Heart right ventricle (tissue), 16 donors: ENCODE measurements at regions not wholly inside any gene's neighbourhood (a gene's known extent, or its start where the extent isn't known, plus 50 kb on each side); places are given as distances from the start of the nearest gene placed in this dataset.

Experiments
- ATAC-seq, 8 donors: fragments of 200-7000 bp; cut with Tn5 transposase; one replicate each; pipeline ENCODE4 v1.9.1; 2020; ENCODE audit warnings: mild to moderate bottlenecking in 8 of 8, moderate library complexity in 8 of 8, moderate number of reproducible peaks in 1 of 8
- DNase-seq, 2 donors: peaks; one replicate each; pipeline ENCODE4 v3.0.0-alpha.2; 2020
- H3K27ac ChIP-seq, 10 donors: fragments of 200-600 bp; sonication (generic) in 2 of 10; one replicate each; pipeline versions ENCODE4 v1.5.0 to v1.8.0; 2020 to 2022; ENCODE audit warnings: mild to moderate bottlenecking in 3 of 10
- H3K27me3 ChIP-seq, 7 donors: fragments of 200-600 bp; one replicate each; pipeline ENCODE4 v1.8.0; 2021 to 2022; ENCODE audit warnings: mild to moderate bottlenecking in 2 of 7
- H3K36me3 ChIP-seq, 9 donors: fragments of 200-600 bp; sonication (generic) in 1 of 9; one replicate each; pipeline versions ENCODE4 v1.5.0 to v1.8.0; 2020 to 2022; ENCODE audit warnings: mild to moderate bottlenecking in 2 of 9
- H3K4me1 ChIP-seq, 9 donors: fragments of 200-600 bp; sonication (generic) in 1 of 9; one replicate each; pipeline versions ENCODE4 v1.5.0 to v1.8.0; 2020 to 2022; ENCODE audit warnings: mild to moderate bottlenecking in 4 of 9
- H3K4me3 ChIP-seq, 10 donors: fragments of 200-600 bp; sonication (generic) in 2 of 10; one replicate each; pipeline versions ENCODE4 v1.5.0 to v1.8.0; 2020 to 2022; ENCODE audit warnings: mild to moderate bottlenecking in 7 of 10, moderate library complexity in 2 of 10
- H3K9me3 ChIP-seq, 11 donors: fragments of 200-600 bp in 10 of 11; sonication (generic) in 2 of 11; one replicate each; pipeline versions ENCODE4 v1.5.0 to v1.8.0; 2013 to 2022; ENCODE audit warnings: mild to moderate bottlenecking in 2 of 11, control low read depth in 1 of 11, moderate library complexity in 1 of 11
- CTCF ChIP-seq, 9 donors: fragments of 200-600 bp; sonication (generic) in 2 of 9; IDR thresholded peaks; one replicate each; pipeline versions ENCODE4 v1.5.0 to v1.8.0; 2021 to 2022; ENCODE audit warnings: antibody characterized with exemption in 9 of 9, mild to moderate bottlenecking in 5 of 9, moderate library complexity in 1 of 9
- WGBS, 2 donors: extraction: QIAGEN DNeasy Blood & Tissue Kit; methylation state at CpG; one replicate each; pipeline ENCODE4 v1.1.7; 2013; ENCODE audit warnings: inconsistent platforms in 1 of 2; 5-methylcytosine and 5-hydroxymethylcytosine counted together
- intact Hi-C, 10 donors: fragments of 100-400 bp; cut with DNase I; formaldehyde crosslinking; loops; one replicate each; pipeline versions ENCODE4 v1.11.1 to v1.14.2; 2022
- donor health status: Arrhythmogenic right ventricular cardiomyopathy.
- donor health status: ischemic (EF 13 %, LVEDD 7.1; RV severe dilation, severe dysfunction).
- donor health status: healthy with polysubstance abuse.
- donor health status: DM: no; HTN: yes; CAD: no.
- donor health status: DM: no; HTN: no; CAD: no.
- donor health status: ischemic (EF 25% LVEDD 6.9; RV normal size, moderate dysfunction).
- donor health status: ischemic (EF 25% LVEDD 5.7; RV mildly dilated, moderate dysfunction).
- donor health status: healthy.
- donor health status: DM: yes; HTN: yes; CAD: no.
- donor health status: Ischemic cardiomyopathy.
- donor health status: ischemic (EF 35%, LVEDD 5.7; RV mildly dilated, moderate dysfunction).
- donor health status: nonischemic (EF 11% LVEDD 7.7; RV severe dilation, severe dysfunction).
- donor health status: DM: yes; HTN: yes; CAD: no.
- donor health status: PGD.
- donor health status: ischemic (EF 29% LVEDD 5.4; RV normal size, mild dysfunction).
- donor health status: nonischemic (EF 23%, LVEDD 6.1; RV moderate dilation, normal function).

DNA sequence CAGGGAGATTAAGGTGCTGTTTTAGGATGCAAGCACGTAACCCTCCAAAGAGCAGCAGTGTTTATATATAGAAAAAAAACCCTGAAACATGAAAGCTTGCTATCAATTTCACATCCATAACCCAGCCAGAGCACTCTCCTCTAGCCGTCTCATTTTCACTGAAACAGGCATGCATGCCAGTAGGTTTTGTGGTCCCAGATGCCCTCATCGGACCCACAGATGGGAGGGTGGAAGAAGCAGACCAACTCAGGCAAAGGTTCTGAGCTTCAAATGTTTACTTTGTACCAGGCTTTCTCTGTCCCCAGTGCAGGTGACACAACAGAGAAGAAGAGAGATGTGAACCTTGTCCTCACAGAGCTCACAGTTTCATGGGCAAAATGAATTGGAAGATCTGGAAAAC is 127.4 kb upstream of the ATP10B start:
- H3K4me1 ChIP-seq = no peaks in the 10 kb centered on the region
- H3K27ac ChIP-seq = no peak overlapping the region
- ATAC-seq (no peak), DNase-seq (no peak)
- H3K36me3 ChIP-seq = no peaks in the 10 kb centered on the region
- TF ChIP-seq CTCF (IDR thresholded peaks at IDR 0.05) = no peak
- intact Hi-C loops = no loop called here
- peaks cover 0 to 16% (median 0%) of the 10 kb centered on the region in 7 donors for H3K27me3 ChIP-seq
- 59 to 74% methylated on average over 3 of the region's 3 CpGs for WGBS, 2 donors
- peaks cover 0 to 4% (median 0%) of the 10 kb centered on the region in 11 donors for H3K9me3 ChIP-seq
- no peak overlapping the region for H3K4me3 ChIP-seq

DNA sequence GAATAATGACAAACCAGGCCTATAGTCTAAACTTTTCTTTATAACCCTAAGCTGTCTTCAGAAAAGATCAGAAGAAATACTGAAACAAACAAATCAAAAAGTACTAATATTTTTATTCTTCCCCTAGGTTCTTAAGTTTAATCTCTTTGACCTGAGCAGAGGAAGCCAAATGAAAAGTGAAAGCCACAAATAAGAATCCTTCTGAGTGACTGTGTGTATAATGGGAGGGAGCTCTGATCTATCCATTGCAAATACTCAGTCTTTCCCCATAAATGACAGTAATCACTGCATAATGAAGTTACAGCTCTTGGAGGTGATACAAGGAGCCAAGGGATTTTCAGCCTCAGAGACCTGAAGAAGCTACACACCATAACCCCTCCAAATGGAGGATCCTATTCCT is 126.9 kb upstream of the ATP10B start:
- H3K4me1 ChIP-seq = no peaks in the 10 kb centered on the region
- no peak for TF ChIP-seq CTCF (IDR thresholded peaks at IDR 0.05)
- no peak overlapping the region for H3K4me3 ChIP-seq
- DNase-seq = no peak
- intact Hi-C loops = no loop called here
- H3K9me3 ChIP-seq = peaks cover 0 to 4% (median 0%) of the 10 kb centered on the region in 11 donors
- peaks cover 0 to 16% (median 0%) of the 10 kb centered on the region in 7 donors for H3K27me3 ChIP-seq
- no peak for ATAC-seq
- H3K36me3 ChIP-seq = no peaks in the 10 kb centered on the region
- H3K27ac ChIP-seq = no peak overlapping the region

GRCh38 chr5:160976181-160976580 is 124.2 kb upstream of the ATP10B start:
- TF ChIP-seq CTCF (IDR thresholded peaks at IDR 0.05) = no peak
- Histone ChIP-seq H3K4me1 (no peaks in the 10 kb centered on the region), H3K4me3 (no peak overlapping the region), H3K27me3 (peaks cover 0 to 16% (median 0%) of the 10 kb centered on the region in 7 donors), H3K27ac (no peak overlapping the region), H3K9me3 (peaks cover 0 to 4% (median 0%) of the 10 kb centered on the region in 11 donors), H3K36me3 (no peaks in the 10 kb centered on the region)
- ATAC-seq = no peak
- DNase-seq = no peak
- intact Hi-C loops = no loop called here
- 22 to 29% methylated on average over 2 of the region's 2 CpGs for WGBS, 2 donors

- peak in 3 of 9 donors; percentile 13 to 29 (median 13) for TF ChIP-seq CTCF (IDR thresholded peaks at IDR 0.05)
- DNase-seq = no peak
- H3K27me3 ChIP-seq = peaks cover 0 to 27% (median 0%) of the 10 kb centered on the region in 7 donors
- no peaks in the 10 kb centered on the region for H3K4me1 ChIP-seq
- no peak for ATAC-seq
- no peak overlapping the region for H3K27ac ChIP-seq
- H3K36me3 ChIP-seq = no peaks in the 10 kb centered on the region
- intact Hi-C loops = no loop called here
- no peaks in the 10 kb centered on the region for H3K9me3 ChIP-seq
- WGBS, 2 donors = 53 to 54% methylated on average over 1 of the region's 1 CpG
- no peak overlapping the region for H3K4me3 ChIP-seq
These were observed 118.7 kb upstream of the ATP10B start for GRCh38 chr5:160970605-160971191.
